Aorta (tissue), 5 donors: ENCODE measurements at regions not wholly inside any gene's neighbourhood (a gene's known extent, or its start where the extent isn't known, plus 50 kb on each side); places are given as distances from the start of the nearest gene placed in this dataset.

Source experiments
- ATAC-seq: fragments of 200-7000 bp; cut with Tn5 transposase; one replicate; pipeline ENCODE4 v1.9.1; 2022; ENCODE audit warnings: moderate library complexity; ENCODE audit not compliant: low FRiP score
- DNase-seq, 2 donors: peaks; one replicate each; pipeline ENCODE4 v3.0.0-alpha.2; 2020
- H3K27ac ChIP-seq, 2 donors: one replicate each; pipeline ENCODE4 v1.5.1; 2013; ENCODE audit warnings: low read length in 2 of 2, mild to moderate bottlenecking in 2 of 2, moderate library complexity in 2 of 2, control low read depth in 1 of 2, inconsistent platforms in 1 of 2, low read depth in 1 of 2
- H3K27me3 ChIP-seq, 2 donors: one replicate each; pipeline ENCODE4 v1.6.1; 2013; ENCODE audit warnings: control low read depth in 1 of 2, low read length in 1 of 2, mild to moderate bottlenecking in 1 of 2, moderate library complexity in 1 of 2; ENCODE audit not compliant: insufficient read depth in 2 of 2, control insufficient read depth in 1 of 2
- H3K36me3 ChIP-seq, 2 donors: one replicate each; pipeline ENCODE4 v1.6.1; 2013; ENCODE audit warnings: control low read depth in 1 of 2, low read length in 1 of 2, mild to moderate bottlenecking in 1 of 2; ENCODE audit not compliant: insufficient read depth in 2 of 2, control insufficient read depth in 1 of 2
- H3K4me1 ChIP-seq, 2 donors: one replicate each; pipeline ENCODE4 v1.6.1; 2013; ENCODE audit warnings: low read length in 2 of 2, control low read depth in 1 of 2, mild to moderate bottlenecking in 1 of 2, moderate library complexity in 1 of 2; ENCODE audit not compliant: insufficient read depth in 2 of 2, control insufficient read depth in 1 of 2
- H3K4me3 ChIP-seq, 2 donors: one replicate each; pipeline ENCODE4 v1.5.1; 2013; ENCODE audit warnings: low read length in 2 of 2, control low read depth in 1 of 2, mild to moderate bottlenecking in 1 of 2
- H3K9me3 ChIP-seq: one replicate; pipeline ENCODE4 v1.6.1; 2013; ENCODE audit warnings: mild to moderate bottlenecking, low read length; ENCODE audit not compliant: control insufficient read depth
- WGBS, 2 donors: extraction: QIAGEN DNeasy Blood & Tissue Kit; methylation state at CpG; one replicate each; pipeline ENCODE4 v1.1.7; 2013; 5-methylcytosine and 5-hydroxymethylcytosine counted together
- intact Hi-C, 2 donors: fragments of 100-400 bp; cut with DNase I; formaldehyde crosslinking; loops; one replicate each; pipeline versions ENCODE4 v1.14.2 to v1.15.0; 2022
- donor health status: healthy with polysubstance abuse.
- donor health status: Bipolar disorder and iron deficiency.
- donor health status: DM: no; HTN: no; CAD: no.
- donor health status: DM: no; HTN: no; CAD: no.
- donor health status: DM: yes; HTN: yes; CAD: no.

DNA sequence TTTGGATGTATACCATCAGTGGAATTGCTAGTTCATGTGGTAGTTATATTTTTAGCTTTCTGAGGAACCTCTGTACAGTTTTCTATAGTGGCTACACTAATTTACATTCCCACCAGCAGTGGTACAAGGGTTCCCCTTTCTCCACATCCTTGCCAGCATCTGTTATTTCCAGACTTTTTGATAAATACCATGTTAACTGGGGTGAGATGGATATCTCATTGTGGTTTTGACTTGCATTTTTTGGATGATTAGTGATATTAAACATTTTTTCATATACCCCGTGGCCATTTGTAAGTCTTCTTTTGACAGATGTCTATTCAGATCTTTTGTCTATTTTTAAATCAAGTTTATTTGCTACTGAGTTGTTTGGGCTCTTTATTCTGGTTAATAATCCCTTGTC is 455.6 kb upstream of the RARB start:
- no peak overlapping the region for H3K4me3 ChIP-seq
- H3K27me3 ChIP-seq: no peaks in the 10 kb centered on the region
- H3K9me3 ChIP-seq: no peaks in the 10 kb centered on the region
- H3K36me3 ChIP-seq: no peaks in the 10 kb centered on the region
- WGBS, 2 donors: 54% methylated on average over 1 of the region's 1 CpG
- DNase-seq (no peak), ATAC-seq (no peak)
- no peaks in the 10 kb centered on the region for H3K4me1 ChIP-seq
- intact Hi-C loops: no loop called here
- no peak overlapping the region for H3K27ac ChIP-seq

DNA sequence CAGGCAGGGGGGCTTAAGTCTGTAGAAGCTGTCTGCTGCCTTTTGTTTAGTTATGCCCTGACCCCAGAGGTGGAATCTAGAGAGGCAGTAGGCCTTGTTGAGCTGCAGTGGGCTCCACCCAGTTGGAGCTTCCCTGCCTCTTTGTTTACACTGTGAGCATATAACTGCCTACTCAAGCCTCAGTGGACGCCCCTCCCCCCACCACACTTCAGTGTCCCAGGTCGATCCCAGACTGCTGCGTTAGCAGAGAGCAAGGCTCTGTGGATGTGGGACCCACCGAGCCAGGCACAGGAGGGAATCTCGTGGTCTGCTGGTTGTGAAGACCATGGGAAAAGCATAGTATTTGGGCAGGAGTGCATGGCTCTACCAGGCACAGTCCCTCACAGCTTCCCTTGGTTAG is 446.8 kb upstream of the RARB start:
- no peak for ATAC-seq
- no peaks in the 10 kb centered on the region for H3K4me1 ChIP-seq
- intact Hi-C loops: no loop called here
- 92 to 97% methylated on average over 5 of the region's 5 CpGs for WGBS, 2 donors
- no peak overlapping the region for H3K4me3 ChIP-seq
- H3K27ac ChIP-seq: no peak overlapping the region
- no peak for DNase-seq
- H3K9me3 ChIP-seq: no peaks in the 10 kb centered on the region
- H3K36me3 ChIP-seq: no peaks in the 10 kb centered on the region
- no peaks in the 10 kb centered on the region for H3K27me3 ChIP-seq

DNA sequence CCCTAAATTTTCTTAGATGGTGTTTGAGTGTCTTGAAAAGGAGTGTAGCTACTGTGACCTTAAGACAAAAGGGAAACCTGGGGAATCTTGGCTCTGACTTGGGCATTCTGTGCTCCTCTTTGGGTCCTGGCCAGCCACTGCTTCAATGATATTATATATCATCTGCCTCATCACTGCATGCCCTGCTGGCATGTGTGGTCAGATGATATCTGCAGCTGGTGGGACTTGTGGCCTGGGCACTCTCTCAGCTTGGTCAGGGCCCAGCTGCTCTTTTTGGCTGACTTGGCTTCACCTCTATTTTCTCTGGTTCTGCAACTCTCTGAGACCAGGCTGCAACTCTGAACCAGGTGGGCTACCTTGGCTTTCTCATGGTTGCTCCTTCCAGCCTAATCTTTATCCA is 446.1 kb upstream of the RARB start:
- DNase-seq (no peak), ATAC-seq (no peak)
- intact Hi-C loops: no loop called here
- H3K4me1 ChIP-seq: no peaks in the 10 kb centered on the region
- no peaks in the 10 kb centered on the region for H3K27me3 ChIP-seq
- H3K4me3 ChIP-seq: no peak overlapping the region
- no peaks in the 10 kb centered on the region for H3K9me3 ChIP-seq
- H3K36me3 ChIP-seq: no peaks in the 10 kb centered on the region
- H3K27ac ChIP-seq: no peak overlapping the region

DNA sequence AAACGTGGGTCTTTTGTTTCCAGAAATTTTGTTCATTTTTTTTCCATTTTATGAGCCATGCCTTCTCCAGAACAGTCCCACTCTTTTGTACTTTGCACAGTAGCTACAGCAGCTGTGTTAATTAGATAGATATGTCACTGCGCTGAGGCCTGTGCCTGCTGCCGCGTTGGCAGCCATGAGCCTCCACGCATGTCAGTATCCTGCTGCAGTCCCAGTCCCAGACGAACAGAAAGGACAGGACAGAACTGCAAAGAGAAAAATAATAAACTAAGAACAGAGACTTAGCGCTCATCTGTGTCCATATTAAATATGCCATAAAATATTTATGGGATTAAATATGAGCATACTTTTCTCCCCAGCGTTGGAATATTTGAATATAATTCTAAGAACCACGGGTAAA is 442.4 kb upstream of the RARB start:
- Histone ChIP-seq H3K27ac (no peak overlapping the region), H3K36me3 (no peaks in the 10 kb centered on the region), H3K9me3 (no peaks in the 10 kb centered on the region), H3K4me3 (no peak overlapping the region), H3K27me3 (no peaks in the 10 kb centered on the region), H3K4me1 (no peaks in the 10 kb centered on the region)
- 73 to 76% methylated on average over 9 of the region's 9 CpGs for WGBS, 2 donors
- DNase-seq (no peak), ATAC-seq (no peak)
- intact Hi-C loops: no loop called here

DNA sequence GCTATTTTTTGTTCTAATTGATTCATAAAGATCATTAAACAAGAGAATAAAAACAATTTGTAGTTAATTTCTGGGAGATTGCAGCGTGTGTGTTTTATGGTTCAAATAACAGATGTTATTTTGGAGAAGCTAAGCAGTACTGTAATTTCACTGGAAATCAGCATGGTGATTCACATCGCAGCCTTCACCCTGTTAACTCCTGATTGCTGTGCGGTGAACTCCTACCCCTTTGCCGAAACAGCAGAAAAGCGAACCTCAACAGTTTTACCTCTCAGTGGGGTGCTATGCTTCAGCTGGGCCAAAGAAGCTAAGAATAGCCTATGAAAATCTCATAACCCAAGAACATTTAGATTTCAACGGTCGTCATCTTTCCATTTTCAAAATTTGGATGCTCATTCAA is 441.5 kb upstream of the RARB start:
- no peaks in the 10 kb centered on the region for H3K27me3 ChIP-seq
- intact Hi-C loops: no loop called here
- no peaks in the 10 kb centered on the region for H3K36me3 ChIP-seq
- ATAC-seq: no peak
- H3K9me3 ChIP-seq: no peaks in the 10 kb centered on the region
- H3K27ac ChIP-seq: no peak overlapping the region
- no peaks in the 10 kb centered on the region for H3K4me1 ChIP-seq
- WGBS, 2 donors: 91 to 92% methylated on average over 7 of the region's 7 CpGs
- no peak overlapping the region for H3K4me3 ChIP-seq
- no peak for DNase-seq

DNA sequence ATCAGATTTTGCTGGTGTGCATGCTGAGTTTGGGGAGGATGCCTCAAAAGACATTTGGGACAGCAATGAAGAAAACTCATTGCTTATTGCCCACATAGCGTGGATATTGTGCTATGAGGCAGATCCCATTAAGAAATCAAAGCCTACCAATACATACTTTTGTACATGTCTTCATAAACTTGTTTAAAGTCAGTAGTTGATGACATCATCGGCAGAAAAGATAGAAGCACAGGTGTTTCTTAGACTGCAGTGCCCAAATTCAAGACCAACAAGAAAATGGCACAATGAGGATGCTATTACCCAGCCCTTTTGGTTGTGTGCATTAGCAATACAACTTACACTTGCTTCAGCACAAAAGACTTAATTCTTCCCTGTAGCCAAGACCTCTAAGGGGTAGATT is 428.7 kb upstream of the RARB start:
- H3K27ac ChIP-seq: no peak overlapping the region
- no peaks in the 10 kb centered on the region for H3K9me3 ChIP-seq
- ATAC-seq (no peak), DNase-seq (no peak)
- 95 to 97% methylated on average over 2 of the region's 2 CpGs for WGBS, 2 donors
- no peaks in the 10 kb centered on the region for H3K36me3 ChIP-seq
- no peak overlapping the region for H3K4me3 ChIP-seq
- H3K27me3 ChIP-seq: no peaks in the 10 kb centered on the region
- peaks cover 0 to 3% of the 10 kb centered on the region in 2 donors for H3K4me1 ChIP-seq
- intact Hi-C loops: no loop called here

DNA sequence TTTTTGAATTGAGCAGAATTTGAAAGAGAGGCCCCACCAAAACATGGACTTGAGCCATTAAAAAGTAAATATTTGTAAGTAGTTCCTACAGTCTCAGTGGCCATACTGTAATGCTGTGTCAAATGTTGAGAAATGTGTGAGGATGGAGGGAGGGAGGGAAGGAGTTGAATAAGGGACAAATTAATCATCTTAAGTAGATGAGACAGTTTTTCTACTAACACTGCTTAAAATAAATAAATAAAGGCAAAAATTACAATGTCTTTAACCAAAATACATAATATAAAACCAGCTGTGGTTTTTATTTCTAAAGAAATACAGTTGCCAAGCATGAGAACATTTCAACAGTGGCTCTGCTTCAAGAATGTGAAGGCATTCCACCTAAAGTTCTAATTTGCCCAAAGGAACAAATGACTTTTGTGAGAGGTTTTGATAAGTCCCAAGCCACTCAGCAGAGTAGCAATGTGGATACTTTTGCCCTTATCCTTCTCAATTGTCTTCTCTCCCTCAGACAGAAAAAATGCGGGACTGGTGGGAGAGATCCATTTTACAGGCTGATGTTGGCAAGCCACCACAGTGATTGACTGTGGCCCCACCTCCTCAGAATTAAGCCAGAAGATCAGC is 427.0 kb upstream of the RARB start:
- no peaks in the 10 kb centered on the region for H3K36me3 ChIP-seq
- WGBS, 2 donors: 10 to 17% methylated on average over 1 of the region's 1 CpG
- no peak for DNase-seq
- ATAC-seq: no peak
- no peaks in the 10 kb centered on the region for H3K27me3 ChIP-seq
- peak overlapping the region in 1 of 2 donors; percentile 56 for H3K27ac ChIP-seq
- H3K9me3 ChIP-seq: no peaks in the 10 kb centered on the region
- intact Hi-C loops: no loop called here
- peaks cover 0 to 3% of the 10 kb centered on the region in 2 donors for H3K4me1 ChIP-seq
- no peak overlapping the region for H3K4me3 ChIP-seq

DNA sequence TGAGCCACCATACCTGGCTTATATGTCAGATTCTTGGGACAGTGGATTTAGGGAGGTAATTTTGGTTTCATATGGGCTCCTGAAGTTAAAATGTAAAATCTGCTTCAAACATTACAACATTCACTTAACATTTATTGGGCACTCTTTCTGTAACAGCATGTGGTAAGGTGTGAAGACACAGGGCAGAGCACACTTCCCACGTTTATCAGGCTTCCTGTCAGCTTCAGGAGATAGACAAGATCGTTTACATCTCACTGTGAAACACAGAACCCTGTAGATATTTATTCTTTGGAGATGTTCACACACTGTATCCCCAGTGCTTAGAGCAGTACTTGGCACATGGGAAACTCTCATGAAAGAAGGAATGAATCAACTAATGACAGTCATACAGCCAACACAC is 426.0 kb upstream of the RARB start:
- Histone ChIP-seq H3K36me3 (no peaks in the 10 kb centered on the region), H3K4me1 (peaks cover 0 to 3% of the 10 kb centered on the region in 2 donors), H3K9me3 (no peaks in the 10 kb centered on the region), H3K27ac (no peak overlapping the region), H3K27me3 (no peaks in the 10 kb centered on the region), H3K4me3 (no peak overlapping the region)
- DNase-seq (no peak), ATAC-seq (no peak)
- intact Hi-C loops: no loop called here
- WGBS, 2 donors: 51 to 57% methylated on average over 2 of the region's 2 CpGs

DNA sequence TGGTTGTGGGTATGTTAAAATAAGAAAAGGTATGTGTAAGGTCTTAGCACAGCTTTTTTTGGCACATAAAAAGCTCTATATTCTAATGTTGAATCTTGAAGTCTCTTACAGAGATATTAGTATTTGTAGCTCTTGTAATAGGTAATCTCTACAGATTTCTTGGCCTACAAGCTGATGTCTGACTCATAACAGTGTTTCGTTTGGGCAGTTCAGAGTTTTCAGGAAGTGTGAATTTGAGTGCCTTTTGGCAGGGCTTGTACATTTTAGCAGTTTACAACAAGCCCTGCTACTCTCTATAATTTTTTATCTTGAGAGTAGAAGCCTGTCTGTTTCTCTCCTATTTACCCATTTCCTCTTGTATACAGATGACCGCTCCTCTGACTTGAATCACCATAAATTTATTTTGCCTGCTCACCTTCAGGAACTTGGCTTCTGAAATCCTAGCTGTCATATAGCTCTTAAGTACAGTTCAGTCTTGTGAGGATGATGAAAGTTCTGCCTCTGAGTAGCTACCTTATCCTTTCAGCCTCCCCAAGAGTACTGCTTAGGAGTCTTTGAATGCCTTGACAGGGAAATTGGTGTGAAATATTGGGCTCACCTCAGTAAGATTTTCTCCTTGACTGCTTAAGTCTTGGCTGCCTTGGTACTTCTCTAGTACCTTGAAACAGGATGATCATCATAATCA is 419.9 kb upstream of the RARB start:
- DNase-seq (no peak), ATAC-seq (peak; percentile 60)
- H3K9me3 ChIP-seq: no peaks in the 10 kb centered on the region
- H3K27ac ChIP-seq: peak overlapping the region in 1 of 2 donors; percentile 75
- intact Hi-C loops: no loop called here
- H3K4me1 ChIP-seq: peaks cover 0 to 2% of the 10 kb centered on the region in 2 donors
- H3K36me3 ChIP-seq: no peaks in the 10 kb centered on the region
- H3K4me3 ChIP-seq: no peak overlapping the region
- H3K27me3 ChIP-seq: no peaks in the 10 kb centered on the region
- 5% methylated on average over 2 of the region's 2 CpGs for WGBS, 2 donors
